Esophagus squamous epithelium (tissue), 5 donors: ENCODE measurements at regions not wholly inside any gene's neighbourhood (a gene's known extent, or its start where the extent isn't known, plus 50 kb on each side); places are given as distances from the start of the nearest gene placed in this dataset.

Experiments
- DNase-seq: peaks from one replicate; lab custom pipeline; 2025; lab: John Stamatoyannopoulos, UW
- H3K27ac ChIP-seq, 4 donors: fragments of 200-600 bp; sonication (generic); one replicate each; pipeline ENCODE4 v1.5.1; 2016 to 2019; ENCODE audit warnings: mild to moderate bottlenecking in 1 of 4
- H3K27me3 ChIP-seq, 4 donors: fragments of 200-600 bp; sonication (generic); 1 replicate in 3 of 4; 2 replicates in 1 of 4; pipeline versions ENCODE4 v1.5.1 to v1.6.0; 2017 to 2021; ENCODE audit warnings: antibody characterized with exemption in 1 of 4
- H3K36me3 ChIP-seq, 3 donors: fragments of 200-600 bp; sonication (generic); one replicate each; pipeline ENCODE4 v1.5.1; 2016 to 2019
- H3K4me1 ChIP-seq, 3 donors: fragments of 200-600 bp; sonication (generic); one replicate each; pipeline ENCODE4 v1.5.1; 2017 to 2019
- H3K4me3 ChIP-seq, 4 donors: fragments of 200-600 bp; sonication (generic); 1 replicate in 3 of 4; 2 replicates in 1 of 4; pipeline ENCODE4 v1.5.1; 2016 to 2019; ENCODE audit warnings: mild to moderate bottlenecking in 2 of 4, moderate library complexity in 1 of 4
- H3K9me3 ChIP-seq, 3 donors: fragments of 200-600 bp; sonication (generic); one replicate each; pipeline ENCODE4 v1.5.1; 2016 to 2019
- POLR2A ChIP-seq, 4 donors: fragments of 450-650 bp; IDR thresholded peaks; one replicate each; pipeline ENCODE4 v1.6.1; 2017; ENCODE audit warnings: antibody characterized with exemption in 4 of 4, mild to moderate bottlenecking in 4 of 4, moderate library complexity in 3 of 4
- whole genome bisulfite sequencing, 2 donors: methylation state at CpG; one replicate each; pipeline ENCODE4 v1.1.5; 2018; 5-methylcytosine and 5-hydroxymethylcytosine counted together
- intact Hi-C: fragments of 100-400 bp; cut with DNase I; formaldehyde crosslinking; loops from one replicate; pipeline ENCODE4 v1.15.0; 2022
- TF ChIP-seq, protein P1 (sequence below), 6 experiments: fragments of 450-650 bp in 4 of 6; fragments of 200-600 bp in 2 of 6; sonication (generic) in 2 of 6; IDR thresholded peaks; one replicate each; pipeline ENCODE4 v1.5.1; 2016 to 2019; ENCODE audit warnings: antibody characterized with exemption in 6 of 6, mild to moderate bottlenecking in 4 of 6, moderate library complexity in 4 of 6
- donor health status: DM: yes; HTN: yes; CAD: no.

- Histone ChIP-seq H3K36me3 (no peaks in the 10 kb centered on the region), H3K27ac (no peak overlapping the region), H3K4me3 (no peak overlapping the region), H3K9me3 (peaks cover 0 to 8% (median 0%) of the 10 kb centered on the region in 3 donors), H3K27me3 (no peaks in the 10 kb centered on the region), H3K4me1 (no peaks in the 10 kb centered on the region)
- no peak for DNase-seq
- intact Hi-C loops: no loop called here
- TF ChIP-seq POLR2A (IDR thresholded peaks at IDR 0.05): no peak
- TF ChIP-seq, protein P1, sequence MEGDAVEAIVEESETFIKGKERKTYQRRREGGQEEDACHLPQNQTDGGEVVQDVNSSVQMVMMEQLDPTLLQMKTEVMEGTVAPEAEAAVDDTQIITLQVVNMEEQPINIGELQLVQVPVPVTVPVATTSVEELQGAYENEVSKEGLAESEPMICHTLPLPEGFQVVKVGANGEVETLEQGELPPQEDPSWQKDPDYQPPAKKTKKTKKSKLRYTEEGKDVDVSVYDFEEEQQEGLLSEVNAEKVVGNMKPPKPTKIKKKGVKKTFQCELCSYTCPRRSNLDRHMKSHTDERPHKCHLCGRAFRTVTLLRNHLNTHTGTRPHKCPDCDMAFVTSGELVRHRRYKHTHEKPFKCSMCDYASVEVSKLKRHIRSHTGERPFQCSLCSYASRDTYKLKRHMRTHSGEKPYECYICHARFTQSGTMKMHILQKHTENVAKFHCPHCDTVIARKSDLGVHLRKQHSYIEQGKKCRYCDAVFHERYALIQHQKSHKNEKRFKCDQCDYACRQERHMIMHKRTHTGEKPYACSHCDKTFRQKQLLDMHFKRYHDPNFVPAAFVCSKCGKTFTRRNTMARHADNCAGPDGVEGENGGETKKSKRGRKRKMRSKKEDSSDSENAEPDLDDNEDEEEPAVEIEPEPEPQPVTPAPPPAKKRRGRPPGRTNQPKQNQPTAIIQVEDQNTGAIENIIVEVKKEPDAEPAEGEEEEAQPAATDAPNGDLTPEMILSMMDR (IDR thresholded peaks at IDR 0.05): no peak
- 69 to 74% methylated on average over 2 of the region's 2 CpGs for WGBS, 2 donors
Observed at GRCh38 chr5:20088361-20088760, 100.4 kb upstream of the CDH18 start.

- WGBS, 2 donors: 44 to 53% methylated on average over 2 of the region's 2 CpGs
- no peak for TF ChIP-seq POLR2A (IDR thresholded peaks at IDR 0.05)
- TF ChIP-seq, protein P1 (IDR thresholded peaks at IDR 0.05): no peak
- Histone ChIP-seq H3K36me3 (no peaks in the 10 kb centered on the region), H3K4me3 (no peak overlapping the region), H3K4me1 (no peaks in the 10 kb centered on the region), H3K27me3 (no peaks in the 10 kb centered on the region), H3K9me3 (peaks cover 0 to 8% (median 0%) of the 10 kb centered on the region in 3 donors), H3K27ac (no peak overlapping the region)
- intact Hi-C loops: no loop called here
- no peak for DNase-seq
Observed at GRCh38 chr5:20087299-20087698, 99.3 kb upstream of the CDH18 start.

DNA sequence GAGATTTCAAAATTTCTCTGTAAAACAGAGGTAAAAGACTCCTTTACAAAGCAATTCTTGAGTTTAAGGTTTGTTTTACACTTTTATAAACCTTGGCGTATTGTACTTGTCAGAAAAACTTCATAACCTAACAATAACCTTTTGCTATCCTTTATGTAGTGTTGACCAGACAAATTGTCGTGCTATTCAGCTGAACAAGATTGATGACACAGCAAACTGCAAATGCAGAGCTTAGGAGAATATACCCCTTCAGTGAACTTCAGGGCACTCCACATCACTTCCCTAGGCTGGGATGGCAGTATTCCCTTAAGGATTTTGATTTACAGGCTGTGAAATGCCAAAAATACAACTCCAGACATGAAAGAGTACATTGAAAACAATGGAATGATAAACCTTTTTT lies 89.2 kb upstream of the CDH18 start:
- Histone ChIP-seq H3K36me3 (no peaks in the 10 kb centered on the region), H3K4me3 (no peak overlapping the region), H3K4me1 (no peaks in the 10 kb centered on the region), H3K9me3 (no peaks in the 10 kb centered on the region), H3K27ac (no peak overlapping the region), H3K27me3 (no peaks in the 10 kb centered on the region)
- 21 to 51% methylated on average over 2 of the region's 2 CpGs for WGBS, 2 donors
- DNase-seq: no peak
- intact Hi-C loops: no loop called here
- TF ChIP-seq POLR2A (IDR thresholded peaks at IDR 0.05): no peak
- TF ChIP-seq, protein P1 (IDR thresholded peaks at IDR 0.05): no peak

DNA sequence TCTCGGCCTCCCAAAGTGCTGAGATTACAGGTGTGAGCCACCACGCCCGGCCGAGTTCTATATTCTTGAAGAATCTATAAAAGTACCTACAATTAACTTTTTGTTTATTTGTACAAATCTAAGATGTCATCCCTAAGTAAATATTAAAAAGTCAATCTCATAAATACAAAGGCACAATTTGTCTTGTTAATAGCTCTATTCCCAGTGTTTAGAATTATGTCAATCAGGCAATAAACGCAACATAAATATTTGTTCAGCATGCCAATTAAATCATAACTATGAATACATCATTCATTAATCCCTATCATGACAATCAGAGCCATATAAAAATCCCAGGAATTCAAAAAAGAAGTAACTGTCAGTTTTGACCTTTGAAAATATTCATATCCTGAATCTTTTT lies 68.9 kb upstream of the CDH18 start:
- no peaks in the 10 kb centered on the region for H3K27me3 ChIP-seq
- intact Hi-C loops: no loop called here
- 77 to 84% methylated on average over 5 of the region's 5 CpGs for WGBS, 2 donors
- TF ChIP-seq, protein P1 (IDR thresholded peaks at IDR 0.05): no peak
- no peak for TF ChIP-seq POLR2A (IDR thresholded peaks at IDR 0.05)
- H3K9me3 ChIP-seq: no peaks in the 10 kb centered on the region
- no peaks in the 10 kb centered on the region for H3K4me1 ChIP-seq
- H3K27ac ChIP-seq: no peak overlapping the region
- no peaks in the 10 kb centered on the region for H3K36me3 ChIP-seq
- no peak overlapping the region for H3K4me3 ChIP-seq
- DNase-seq: no peak

DNA sequence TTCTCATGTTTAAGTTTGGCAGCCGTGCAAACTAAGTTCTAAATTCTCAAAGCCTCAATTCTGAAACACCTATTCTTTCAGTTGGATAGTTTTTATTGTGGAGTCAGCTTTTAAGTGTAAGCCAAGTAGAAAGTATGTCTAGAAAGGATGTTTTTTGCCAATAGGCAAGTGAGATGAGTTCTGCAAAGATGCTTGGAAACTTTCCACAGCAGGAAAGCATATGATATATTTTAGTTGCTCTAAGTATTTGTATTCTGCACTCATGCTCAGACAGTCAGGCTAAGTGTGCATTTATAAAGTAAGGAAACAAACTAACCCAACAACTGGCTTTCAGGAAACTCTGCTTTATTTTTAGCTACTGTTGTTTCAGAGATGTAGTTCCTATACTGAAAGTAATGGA lies 67.3 kb upstream of the CDH18 start:
- Histone ChIP-seq H3K36me3 (no peaks in the 10 kb centered on the region), H3K4me1 (no peaks in the 10 kb centered on the region), H3K27me3 (no peaks in the 10 kb centered on the region), H3K4me3 (no peak overlapping the region), H3K9me3 (no peaks in the 10 kb centered on the region), H3K27ac (no peak overlapping the region)
- no peak for TF ChIP-seq POLR2A (IDR thresholded peaks at IDR 0.05)
- TF ChIP-seq, protein P1 (IDR thresholded peaks at IDR 0.05): no peak
- intact Hi-C loops: no loop called here
- WGBS, 2 donors: 63 to 67% methylated on average over 1 of the region's 1 CpG
- no peak for DNase-seq
